ENCODE measurements at regions not wholly inside any gene's neighbourhood (a gene's known extent, or its start where the extent isn't known, plus 50 kb on each side); places are given as distances from the start of the nearest gene placed in this dataset.

GRCh38 chr3:180199417-180199995, 162.8 kb upstream of the PEX5L start:
- no peak for TF ChIP-seq CTCF (conservative IDR thresholded peaks at IDR 0.05; ENCODE audit: low read depth, low read length)
- no peak overlapping the region for H3K4me3 ChIP-seq (ENCODE audit: low read length)
- DNase-seq (ENCODE audit: low read depth) = no peak

GRCh38 chr3:180215866-180216265, 179.1 kb upstream of the PEX5L start:
- no peak overlapping the region for H3K4me3 ChIP-seq (ENCODE audit: low read length)
- no peak for DNase-seq (ENCODE audit: low read depth)
- TF ChIP-seq CTCF (conservative IDR thresholded peaks at IDR 0.05; ENCODE audit: low read depth, low read length) = no peak

GRCh38 chr3:180223268-180223667, 186.5 kb upstream of the PEX5L start:
- TF ChIP-seq CTCF (conservative IDR thresholded peaks at IDR 0.05; ENCODE audit: low read depth, low read length) = no peak
- DNase-seq (ENCODE audit: low read depth) = no peak
- H3K4me3 ChIP-seq (ENCODE audit: low read length) = no peak overlapping the region

- no peak overlapping the region for H3K4me3 ChIP-seq (ENCODE audit: low read length)
- no peak for DNase-seq (ENCODE audit: low read depth)
- TF ChIP-seq CTCF (conservative IDR thresholded peaks at IDR 0.05; ENCODE audit: low read depth, low read length) = no peak
Measured at GRCh38 chr3:180229113-180229512, 192.4 kb upstream of the PEX5L start.

GRCh38 chr3:180239939-180240338, 203.2 kb upstream of the PEX5L start:
- no peak for TF ChIP-seq CTCF (conservative IDR thresholded peaks at IDR 0.05; ENCODE audit: low read depth, low read length)
- H3K4me3 ChIP-seq (ENCODE audit: low read length) = no peak overlapping the region
- no peak for DNase-seq (ENCODE audit: low read depth)

- H3K4me3 ChIP-seq (ENCODE audit: low read length) = no peak overlapping the region
- DNase-seq (ENCODE audit: low read depth) = no peak
- TF ChIP-seq CTCF (conservative IDR thresholded peaks at IDR 0.05; ENCODE audit: low read depth, low read length) = no peak
Measured at GRCh38 chr3:180246688-180247195, 210.0 kb upstream of the PEX5L start.

GRCh38 chr3:180250172-180250571, 213.4 kb upstream of the PEX5L start:
- DNase-seq (ENCODE audit: low read depth) = no peak
- no peak for TF ChIP-seq CTCF (conservative IDR thresholded peaks at IDR 0.05; ENCODE audit: low read depth, low read length)
- no peak overlapping the region for H3K4me3 ChIP-seq (ENCODE audit: low read length)

Data from retinal pigment epithelial cell (primary cell).